Hepatocyte (in vitro differentiated cells): ENCODE measurements at regions not wholly inside any gene's neighbourhood (a gene's known extent, or its start where the extent isn't known, plus 50 kb on each side); places are given as distances from the start of the nearest gene placed in this dataset.
"Not testable (repeated sequence)": the region's sequence is repeated elsewhere in the genome, so short reads cannot be mapped to it uniquely, and the experiment has no call there.

Experiments used
- DNase-seq: peaks from one replicate; pipeline ENCODE4 v3.0.0-alpha.2; 2016; ENCODE audit warnings: low spot score
- H2AFZ ChIP-seq: fragments of 200-600 bp; sonication (generic); 2 replicates; pipeline ENCODE4 v1.6.0; 2016; ENCODE audit warnings: antibody characterized with exemption, mild to moderate bottlenecking
- H3K27ac ChIP-seq: fragments of 200-600 bp; sonication (generic); 2 replicates; pipeline ENCODE4 v1.5.1; 2016; ENCODE audit warnings: mild to moderate bottlenecking
- H3K27me3 ChIP-seq: fragments of 200-600 bp; sonication (generic); 2 replicates; pipeline ENCODE4 v1.6.1; 2016
- H3K36me3 ChIP-seq: fragments of 200-600 bp; sonication (generic); replicated peaks from 2 replicates; pipeline ENCODE4 v1.5.1; 2016; ENCODE audit warnings: low read depth; ENCODE audit not compliant: insufficient read depth
- H3K4me1 ChIP-seq: fragments of 200-600 bp; sonication (generic); 2 replicates; pipeline ENCODE4 v1.5.1; 2016; ENCODE audit warnings: mild to moderate bottlenecking, moderate library complexity; ENCODE audit not compliant: insufficient read depth
- H3K4me2 ChIP-seq: fragments of 200-600 bp; sonication (generic); 2 replicates; pipeline ENCODE4 v1.6.0; 2016
- H3K4me3 ChIP-seq: fragments of 200-600 bp; sonication (generic); 2 replicates; pipeline ENCODE4 v1.5.1; 2016; ENCODE audit warnings: mild to moderate bottlenecking
- H3K79me2 ChIP-seq: fragments of 200-600 bp; sonication (generic); 2 replicates; pipeline ENCODE4 v1.6.0; 2017; ENCODE audit warnings: mild to moderate bottlenecking
- H3K9me2 ChIP-seq: fragments of 200-600 bp; sonication (generic); replicated peaks from 2 replicates; pipeline ENCODE4 v1.6.0; 2017; ENCODE audit warnings: mild to moderate bottlenecking; ENCODE audit not compliant: insufficient read depth
- H3K9me3 ChIP-seq: fragments of 200-600 bp; sonication (generic); 2 replicates; pipeline ENCODE4 v1.5.1; 2016; ENCODE audit warnings: low read depth, mild to moderate bottlenecking
- H4K20me1 ChIP-seq: fragments of 200-600 bp; sonication (generic); 2 replicates; pipeline ENCODE4 v1.6.0; 2016; ENCODE audit warnings: mild to moderate bottlenecking; ENCODE audit not compliant: insufficient read depth, poor library complexity, severe bottlenecking
- CTCF ChIP-seq: fragments of 200-600 bp; sonication (generic); IDR thresholded peaks from 2 replicates; pipeline ENCODE4 v1.5.1; 2016; ENCODE audit warnings: antibody characterized with exemption, mild to moderate bottlenecking; ENCODE audit not compliant: poor library complexity
- EZH2 ChIP-seq: fragments of 200-600 bp; sonication (generic); IDR thresholded peaks from 2 replicates; pipeline ENCODE4 v1.6.1; 2016; ENCODE audit warnings: antibody characterized with exemption, mild to moderate bottlenecking, borderline replicate concordance
- EZH2phosphoT487 ChIP-seq: fragments of 200-600 bp; sonication (generic); IDR thresholded peaks from one replicate; pipeline ENCODE4 v1.6.1; 2018; ENCODE audit warnings: antibody characterized with exemption, mild to moderate bottlenecking, low read depth, moderate library complexity; ENCODE audit not compliant: unreplicated experiment, severe bottlenecking
- WGBS: methylation state at CpG from one replicate; pipeline ENCODE4 v1.1.6; 2016; ENCODE audit warnings: low lambda C conversion rate; ENCODE audit errors: missing lambda C conversion rate; 5-methylcytosine and 5-hydroxymethylcytosine counted together

GRCh38 chr1:66476774-66477173 is 57.2 kb upstream of the SGIP1 start:
- Histone ChIP-seq H2AFZ (no peak overlapping the region), H3K4me2 (no peak overlapping the region), H3K4me1 (no peaks in the 10 kb centered on the region), H3K9me3 (no peaks in the 10 kb centered on the region), H3K27ac (no peak overlapping the region), H3K9me2 (no peaks in the 10 kb centered on the region), H3K27me3 (no peaks in the 10 kb centered on the region), H3K4me3 (no peak overlapping the region), H3K36me3 (no peaks in the 10 kb centered on the region), H3K79me2 (no peaks in the 10 kb centered on the region), H4K20me1 (no peaks in the 10 kb centered on the region)
- DNase-seq, result no peak
- TF ChIP-seq EZH2 (no peak), CTCF (no peak), EZH2phosphoT487 (no peak)
- 94% methylated on average over 1 of the region's 1 CpG for WGBS

GRCh38 chr1:66478116-66478515 is 55.8 kb upstream of the SGIP1 start:
- H3K9me3 ChIP-seq, result no peaks in the 10 kb centered on the region
- H3K27me3 ChIP-seq, result no peaks in the 10 kb centered on the region
- no peak overlapping the region for H3K27ac ChIP-seq
- no peak overlapping the region for H3K4me3 ChIP-seq
- H3K79me2 ChIP-seq, result no peaks in the 10 kb centered on the region
- DNase-seq, result no peak
- no peaks in the 10 kb centered on the region for H3K4me1 ChIP-seq
- no peaks in the 10 kb centered on the region for H3K9me2 ChIP-seq
- H4K20me1 ChIP-seq, result no peaks in the 10 kb centered on the region
- no peaks in the 10 kb centered on the region for H3K36me3 ChIP-seq
- 95% methylated on average over 7 of the region's 7 CpGs for WGBS
- H2AFZ ChIP-seq, result no peak overlapping the region
- H3K4me2 ChIP-seq, result no peak overlapping the region
- TF ChIP-seq EZH2 (no peak), CTCF (no peak), EZH2phosphoT487 (no peak)

DNA sequence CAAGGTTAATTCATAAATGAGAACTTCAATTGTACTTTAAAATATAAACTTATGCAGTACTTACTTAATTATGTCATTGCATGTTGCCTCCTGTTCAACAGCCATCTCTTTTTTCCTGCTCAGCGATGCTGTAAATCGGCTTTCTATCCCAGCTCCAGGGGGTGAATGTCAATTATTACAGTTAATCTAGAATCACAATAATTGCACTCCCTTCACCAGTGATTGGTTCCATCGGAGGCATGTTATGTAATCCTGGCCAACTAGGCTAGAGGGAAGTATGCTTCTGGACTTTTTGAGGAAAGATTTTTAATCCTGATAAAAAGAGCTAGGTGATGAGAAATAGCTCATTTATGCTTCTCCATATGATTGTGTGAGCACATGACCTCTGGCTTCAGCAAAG is 53.8 kb upstream of the SGIP1 start:
- Histone ChIP-seq H4K20me1 (no peaks in the 10 kb centered on the region), H3K4me2 (no peak overlapping the region), H3K4me3 (no peak overlapping the region), H2AFZ (no peak overlapping the region), H3K27ac (no peak overlapping the region), H3K27me3 (no peaks in the 10 kb centered on the region), H3K9me3 (no peaks in the 10 kb centered on the region), H3K4me1 (no peaks in the 10 kb centered on the region), H3K79me2 (no peaks in the 10 kb centered on the region), H3K36me3 (no peaks in the 10 kb centered on the region), H3K9me2 (no peaks in the 10 kb centered on the region)
- TF ChIP-seq CTCF (no peak), EZH2phosphoT487 (no peak), EZH2 (no peak)
- 90% methylated on average over 3 of the region's 3 CpGs for WGBS
- no peak for DNase-seq

DNA sequence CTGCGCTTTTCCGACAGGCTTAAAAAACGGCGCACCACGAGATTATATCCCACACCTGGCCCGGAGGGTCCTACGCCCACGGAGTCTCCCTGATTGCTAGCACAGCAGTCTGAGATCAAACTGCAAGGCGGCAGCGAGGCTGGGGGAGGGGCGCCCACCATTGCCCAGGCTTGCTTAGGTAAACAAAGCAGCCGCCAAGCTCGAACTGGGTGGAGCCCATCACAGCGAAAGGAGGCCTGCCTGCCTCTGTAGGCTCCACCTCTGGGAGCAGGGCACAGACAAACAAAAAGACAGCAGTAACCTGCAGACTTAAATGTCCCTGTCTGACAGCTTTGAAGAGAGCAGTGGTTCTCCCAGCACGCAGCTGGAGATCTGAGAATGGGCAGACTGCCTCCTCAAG is 52.7 kb upstream of the SGIP1 start:
- H3K27me3 ChIP-seq, H2AFZ ChIP-seq, H3K4me1 ChIP-seq, H3K4me2 ChIP-seq, H3K27ac ChIP-seq, DNase-seq, H3K4me3 ChIP-seq, H3K9me3 ChIP-seq, H3K36me3 ChIP-seq, H3K9me2 ChIP-seq, H3K79me2 ChIP-seq, H4K20me1 ChIP-seq: not testable (repeated sequence)
- 65% methylated on average over 15 of the region's 15 CpGs for WGBS
